ENCODE measurements at regions not wholly inside any gene's neighbourhood (a gene's known extent, or its start where the extent isn't known, plus 50 kb on each side); places are given as distances from the start of the nearest gene placed in this dataset.

- no peak for DNase-seq (ENCODE audit: low read depth in 2 of 3, low spot score in 2 of 3)
Observed at GRCh38 chr2:15718944-15719323, 127.3 kb downstream of the DDX1 start.

- no peak for DNase-seq (ENCODE audit: low read depth in 2 of 3, low spot score in 2 of 3)
Observed at GRCh38 chr2:15719566-15720313, 128.1 kb downstream of the DDX1 start.

- no peak for DNase-seq (ENCODE audit: low read depth in 2 of 3, low spot score in 2 of 3)
Observed at GRCh38 chr2:15720561-15721307, 129.1 kb downstream of the DDX1 start.

GRCh38 chr2:15721411-15722067, 129.9 kb downstream of the DDX1 start:
- no peak for DNase-seq (ENCODE audit: low read depth in 2 of 3, low spot score in 2 of 3)

- DNase-seq (ENCODE audit: low read depth in 2 of 3, low spot score in 2 of 3), result no peak
Observed at GRCh38 chr2:15722980-15723379, 131.3 kb downstream of the DDX1 start.

- DNase-seq (ENCODE audit: low read depth in 2 of 3, low spot score in 2 of 3), result no peak
Observed at GRCh38 chr2:15724235-15724634, 132.6 kb downstream of the DDX1 start.

- DNase-seq (ENCODE audit: low read depth in 2 of 3, low spot score in 2 of 3), result no peak
Observed at GRCh38 chr2:15725101-15725781, 133.6 kb downstream of the DDX1 start.

GRCh38 chr2:15725782-15726112, 134.1 kb downstream of the DDX1 start:
- DNase-seq (ENCODE audit: low read depth in 2 of 3, low spot score in 2 of 3), result no peak

GRCh38 chr2:15726321-15727057, 134.8 kb downstream of the DDX1 start:
- DNase-seq (ENCODE audit: low read depth in 2 of 3, low spot score in 2 of 3), result no peak

GRCh38 chr2:15727396-15728244, 136.0 kb downstream of the DDX1 start:
- no peak for DNase-seq (ENCODE audit: low read depth in 2 of 3, low spot score in 2 of 3)

- DNase-seq (ENCODE audit: low read depth in 2 of 3, low spot score in 2 of 3), result no peak
Observed at GRCh38 chr2:15728245-15728938, 136.7 kb downstream of the DDX1 start.

- DNase-seq (ENCODE audit: low read depth in 2 of 3, low spot score in 2 of 3), result no peak
Observed at GRCh38 chr2:15729001-15729400, 137.3 kb downstream of the DDX1 start.

GRCh38 chr2:15729709-15730544, 138.3 kb downstream of the DDX1 start:
- DNase-seq (ENCODE audit: low read depth in 2 of 3, low spot score in 2 of 3), result no peak

- peak in 2 of 3 donors; percentile 21 to 45 for DNase-seq (ENCODE audit: low read depth in 2 of 3, low spot score in 2 of 3)
Observed at GRCh38 chr2:15730545-15731212, 139.0 kb downstream of the DDX1 start.

GRCh38 chr2:15731213-15731888, 139.7 kb downstream of the DDX1 start:
- no peak for DNase-seq (ENCODE audit: low read depth in 2 of 3, low spot score in 2 of 3)

- DNase-seq (ENCODE audit: low read depth in 2 of 3, low spot score in 2 of 3), result no peak
Observed at GRCh38 chr2:15731889-15732271, 140.2 kb downstream of the DDX1 start.

All from hematopoietic multipotent progenitor cell (in vitro differentiated cells).